AG04450 (cell line): ENCODE measurements at regions not wholly inside any gene's neighbourhood (a gene's known extent, or its start where the extent isn't known, plus 50 kb on each side); places are given as distances from the start of the nearest gene placed in this dataset.

Experiments
- CTCF ChIA-PET: fragments of 300-600, 350-600 bp; formaldehyde crosslinking; extraction: SDS; loops from one replicate; lab custom pipeline; 2022; ENCODE audit warnings: antibody characterized with exemption, inconsistent platforms; lab: Charles Lee
- POLR2A ChIA-PET: fragments of 350-600 bp; formaldehyde crosslinking; extraction: SDS; loops from one replicate; lab custom pipeline; 2021; ENCODE audit warnings: antibody characterized with exemption, inconsistent platforms; lab: Yijun Ruan, JAX
- DNase-seq: peaks from one replicate; pipeline ENCODE4 v3.0.0-alpha.2; 2011; ENCODE audit warnings: low read depth, low spot score
- H3K27ac ChIP-seq: one replicate; pipeline ENCODE4 v1.5.1; 2012; ENCODE audit warnings: low read depth, low read length, control low read depth
- H3K27me3 ChIP-seq: one replicate; pipeline ENCODE4 v1.6.0; 2012; ENCODE audit warnings: low read length; ENCODE audit not compliant: control insufficient read depth, insufficient read depth
- H3K4me3 ChIP-seq: 2 replicates; pipeline ENCODE4 v1.5.1; 2011; ENCODE audit warnings: mild to moderate bottlenecking, low read depth, low read length, control low read depth
- H3K9me3 ChIP-seq: 2 replicates; pipeline ENCODE4 v1.5.1; 2012; ENCODE audit warnings: low read length; ENCODE audit not compliant: control insufficient read depth, insufficient read depth
- TF ChIP-seq, protein P1 (sequence below): IDR thresholded peaks from 2 replicates; pipeline ENCODE4 v1.5.1; 2011; ENCODE audit warnings: low read depth, low read length, control low read depth, inconsistent platforms

DNA sequence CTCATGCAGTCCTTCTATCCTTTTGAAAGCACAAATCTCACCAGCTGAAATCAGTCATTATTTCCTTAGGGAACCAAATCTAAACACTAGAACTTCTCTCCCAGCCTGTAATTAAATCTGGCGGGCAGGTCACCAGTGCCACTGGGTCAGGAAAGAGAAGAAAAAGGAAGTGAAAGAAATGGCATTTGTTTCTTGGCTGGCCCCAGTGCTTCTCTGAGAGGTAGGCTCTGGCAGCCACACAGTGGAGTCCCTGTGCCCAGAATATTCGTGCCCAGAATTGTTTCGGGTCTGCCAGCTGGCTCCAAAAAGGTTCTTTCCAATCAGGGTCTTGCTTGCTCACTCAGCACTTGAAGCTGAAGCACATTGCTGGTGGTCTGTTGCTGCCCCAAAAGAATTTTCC lies 133.9 kb upstream of the MTAP start:
- CTCF ChIA-PET = interaction anchor here (1.0 kb wide), 1 partner anchor 41 kb away, joined by 3 read pairs; no protein-coding TSS in a partner anchor
- no peaks in the 10 kb centered on the region for H3K27me3 ChIP-seq

DNA sequence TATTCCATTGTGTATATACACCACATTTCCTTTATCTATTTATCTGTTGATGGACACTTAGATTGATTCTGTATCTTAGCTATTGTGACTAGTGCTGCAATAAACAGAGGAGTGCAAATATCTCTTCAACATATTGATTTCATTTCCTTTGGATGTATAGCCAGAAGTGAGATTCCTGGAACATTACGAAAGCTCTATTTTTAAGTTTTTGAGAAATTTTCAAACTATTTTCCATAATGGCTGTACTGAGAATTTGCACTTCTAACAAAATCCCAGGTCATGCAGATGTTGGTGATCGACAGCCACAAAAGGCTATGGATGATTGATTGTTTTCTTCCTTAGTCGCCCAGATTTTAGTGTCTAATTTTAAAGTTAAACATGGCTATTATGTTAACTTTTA lies 132.7 kb upstream of the MTAP start:
- CTCF ChIA-PET = no interaction called here
- Histone ChIP-seq H3K4me3 (no peak overlapping the region), H3K9me3 (no peaks in the 10 kb centered on the region), H3K27ac (no peak overlapping the region), H3K27me3 (no peaks in the 10 kb centered on the region)
- DNase-seq = no peak
- TF ChIP-seq, protein P1, sequence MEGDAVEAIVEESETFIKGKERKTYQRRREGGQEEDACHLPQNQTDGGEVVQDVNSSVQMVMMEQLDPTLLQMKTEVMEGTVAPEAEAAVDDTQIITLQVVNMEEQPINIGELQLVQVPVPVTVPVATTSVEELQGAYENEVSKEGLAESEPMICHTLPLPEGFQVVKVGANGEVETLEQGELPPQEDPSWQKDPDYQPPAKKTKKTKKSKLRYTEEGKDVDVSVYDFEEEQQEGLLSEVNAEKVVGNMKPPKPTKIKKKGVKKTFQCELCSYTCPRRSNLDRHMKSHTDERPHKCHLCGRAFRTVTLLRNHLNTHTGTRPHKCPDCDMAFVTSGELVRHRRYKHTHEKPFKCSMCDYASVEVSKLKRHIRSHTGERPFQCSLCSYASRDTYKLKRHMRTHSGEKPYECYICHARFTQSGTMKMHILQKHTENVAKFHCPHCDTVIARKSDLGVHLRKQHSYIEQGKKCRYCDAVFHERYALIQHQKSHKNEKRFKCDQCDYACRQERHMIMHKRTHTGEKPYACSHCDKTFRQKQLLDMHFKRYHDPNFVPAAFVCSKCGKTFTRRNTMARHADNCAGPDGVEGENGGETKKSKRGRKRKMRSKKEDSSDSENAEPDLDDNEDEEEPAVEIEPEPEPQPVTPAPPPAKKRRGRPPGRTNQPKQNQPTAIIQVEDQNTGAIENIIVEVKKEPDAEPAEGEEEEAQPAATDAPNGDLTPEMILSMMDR = no peak
- POLR2A ChIA-PET = no interaction called here

More for the DNA sequence above, 133.9 kb upstream of the MTAP start:
- no peaks in the 10 kb centered on the region for H3K9me3 ChIP-seq
- POLR2A ChIA-PET = no interaction called here
- TF ChIP-seq, protein P1 = no peak
- no peak overlapping the region for H3K27ac ChIP-seq
- no peak for DNase-seq
- no peak overlapping the region for H3K4me3 ChIP-seq

DNA sequence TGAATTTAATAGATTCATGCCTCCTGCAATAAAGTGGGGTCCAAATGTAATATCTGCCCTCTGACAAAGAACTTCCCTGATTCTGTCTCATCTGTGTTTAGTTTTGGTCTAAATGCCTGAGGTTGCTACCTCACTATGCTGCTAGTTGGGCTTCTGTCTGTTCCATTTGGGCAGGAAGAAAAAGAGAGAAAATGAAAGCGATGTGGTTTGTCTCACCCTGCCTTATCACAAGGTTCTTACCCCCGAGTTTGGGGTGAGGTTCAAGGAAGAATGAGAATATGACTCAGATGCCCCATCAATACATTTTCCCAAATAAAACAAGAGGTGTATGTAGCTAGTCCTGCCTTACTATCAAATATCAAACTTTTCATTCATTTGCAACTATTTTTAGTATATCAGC lies 132.1 kb upstream of the MTAP start:
- Histone ChIP-seq H3K9me3 (no peaks in the 10 kb centered on the region), H3K4me3 (no peak overlapping the region), H3K27ac (no peak overlapping the region), H3K27me3 (no peaks in the 10 kb centered on the region)
- ChIA-PET POLR2A (no interaction called here), CTCF (no interaction called here)
- TF ChIP-seq, protein P1 = no peak
- no peak for DNase-seq

DNA sequence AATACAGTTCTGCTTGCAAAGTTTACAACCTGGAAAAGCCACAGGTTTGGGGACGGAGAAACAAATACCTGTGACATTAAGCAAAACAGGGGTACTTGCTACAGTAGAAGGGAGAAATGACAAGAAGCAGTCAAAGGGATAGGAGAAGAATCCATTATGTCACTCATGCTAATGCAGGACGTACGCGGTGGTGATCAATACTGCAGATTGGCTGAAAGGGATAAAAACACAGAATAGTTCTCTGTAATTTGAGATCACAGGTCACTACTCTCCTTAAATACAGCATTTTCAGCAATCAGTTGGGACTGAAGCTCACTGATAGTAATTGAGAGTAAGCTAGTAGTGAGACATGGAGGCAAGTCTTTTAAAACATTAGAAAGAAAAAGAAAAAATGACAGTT lies 130.3 kb upstream of the MTAP start:
- POLR2A ChIA-PET = no interaction called here

DNA sequence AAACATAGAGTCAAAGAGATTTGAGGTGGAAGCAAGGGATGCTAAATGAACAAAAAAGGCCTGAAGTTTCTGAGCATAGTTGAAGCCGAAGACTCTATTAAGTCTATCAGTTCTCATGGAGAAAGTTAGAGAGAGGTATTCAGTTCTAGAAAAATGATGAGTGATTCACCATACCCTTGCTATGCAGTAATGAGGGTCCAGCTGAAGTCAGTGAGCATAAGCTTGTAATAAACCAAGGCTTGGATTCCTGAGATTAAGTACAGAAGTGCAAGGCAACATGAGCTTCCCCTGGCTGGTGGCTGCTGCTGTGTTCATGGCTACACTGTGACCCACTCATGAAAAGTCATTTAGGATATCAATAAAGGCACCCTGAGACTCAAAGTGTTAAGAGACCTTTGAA lies 129.7 kb upstream of the MTAP start:
- no peak overlapping the region for H3K27ac ChIP-seq
- H3K9me3 ChIP-seq = no peaks in the 10 kb centered on the region
- ChIA-PET CTCF (interaction anchor here (1.6 kb wide), 1 partner anchor 119 kb away, joined by 3 read pairs; no protein-coding TSS in a partner anchor), POLR2A (no interaction called here)
- H3K4me3 ChIP-seq = no peak overlapping the region
- H3K27me3 ChIP-seq = no peaks in the 10 kb centered on the region
- TF ChIP-seq, protein P1 = no peak
- no peak for DNase-seq

More for the DNA sequence above, 130.3 kb upstream of the MTAP start:
- TF ChIP-seq, protein P1 = no peak
- CTCF ChIA-PET = interaction anchor here (1.6 kb wide), 1 partner anchor 118 kb away, joined by 3 read pairs; no protein-coding TSS in a partner anchor
- DNase-seq = no peak
- H3K27ac ChIP-seq = no peak overlapping the region
- H3K4me3 ChIP-seq = no peak overlapping the region
- H3K27me3 ChIP-seq = no peaks in the 10 kb centered on the region
- no peaks in the 10 kb centered on the region for H3K9me3 ChIP-seq
